GM18505 (cell line): ENCODE measurements at regions not wholly inside any gene's neighbourhood (a gene's known extent, or its start where the extent isn't known, plus 50 kb on each side); places are given as distances from the start of the nearest gene placed in this dataset.
"Not testable (repeated sequence)": the region's sequence is repeated elsewhere in the genome, so short reads cannot be mapped to it uniquely, and the experiment has no call there.

Experiments
- ATAC-seq: cut with Tn5 transposase; IDR thresholded peaks from one replicate; pipeline ENCODE4 v1.9.1; 2021; ENCODE audit not compliant: unreplicated experiment
- POLR2A ChIP-seq: IDR thresholded peaks from 4 replicates; pipeline ENCODE4 v1.6.1; 2011; ENCODE audit warnings: borderline replicate concordance; ENCODE audit not compliant: insufficient read depth, insufficient read length; ENCODE audit errors: extremely low read depth

- ATAC-seq = no peak
- TF ChIP-seq POLR2A = no peak
These were observed 153.8 kb downstream of the DEPDC1B start for GRCh38 chr5:60546207-60546606.

- no peak for ATAC-seq
- TF ChIP-seq POLR2A = no peak
These were observed 154.4 kb downstream of the DEPDC1B start for GRCh38 chr5:60545551-60545950.

- no peak for TF ChIP-seq POLR2A
- ATAC-seq = no peak
These were observed 155.8 kb downstream of the DEPDC1B start for GRCh38 chr5:60544142-60544541.

- peak; percentile 13 for ATAC-seq
- TF ChIP-seq POLR2A = no peak
These were observed 158.0 kb downstream of the DEPDC1B start for GRCh38 chr5:60541980-60542379.

- TF ChIP-seq POLR2A = no peak
- ATAC-seq = peak; percentile 87
These were observed 158.8 kb downstream of the DEPDC1B start for GRCh38 chr5:60540856-60541805.

- ATAC-seq = no peak
- no peak for TF ChIP-seq POLR2A
These were observed 160.8 kb downstream of the DEPDC1B start for GRCh38 chr5:60538955-60539866.

- TF ChIP-seq POLR2A = no peak
- ATAC-seq = no peak
These were observed 161.5 kb downstream of the DEPDC1B start for GRCh38 chr5:60538426-60538825.

- TF ChIP-seq POLR2A = no peak
- no peak for ATAC-seq
These were observed 164.0 kb downstream of the DEPDC1B start for GRCh38 chr5:60535951-60536350.

- ATAC-seq = no peak
- no peak for TF ChIP-seq POLR2A
These were observed 164.8 kb downstream of the DEPDC1B start for GRCh38 chr5:60535198-60535597.

- no peak for ATAC-seq
- TF ChIP-seq POLR2A = no peak
These were observed 166.2 kb downstream of the DEPDC1B start for GRCh38 chr5:60533789-60534188.

- not testable (repeated sequence) for ATAC-seq
These were observed 167.2 kb downstream of the DEPDC1B start for GRCh38 chr5:60532796-60533195.

GRCh38 chr5:60530144-60530848 is 169.7 kb downstream of the DEPDC1B start:
- not testable (repeated sequence) for ATAC-seq

- TF ChIP-seq POLR2A = no peak
- no peak for ATAC-seq
These were observed 171.0 kb downstream of the DEPDC1B start for GRCh38 chr5:60529001-60529400.
